Calu3 (cell line): ENCODE measurements at regions not wholly inside any gene's neighbourhood (a gene's known extent, or its start where the extent isn't known, plus 50 kb on each side); places are given as distances from the start of the nearest gene placed in this dataset.
"Not testable (repeated sequence)": the region's sequence is repeated elsewhere in the genome, so short reads cannot be mapped to it uniquely, and the experiment has no call there.

ENCODE experiments used
- BruUV-seq: library from RNA; stranded (reverse); fragments of 400-500 nt; replicated peaks from 2 replicates; lab custom pipeline; 2021; lab: Mats Ljungman, UMichigan
- CTCF ChIA-PET: fragments of 300-600 bp; sonication (Branson Sonifier 250); formaldehyde crosslinking; loops from one replicate; lab custom pipeline; 2022; ENCODE audit warnings: antibody characterized with exemption; lab: Charles Lee
- DNase-seq: peaks from one replicate; pipeline ENCODE4 v3.0.0; 2022
- H3K27ac Mint-ChIP-seq: one replicate; pipeline ENCODE4 v1.8.0; 2022; ENCODE audit warnings: mixed read lengths; ENCODE audit not compliant: unreplicated experiment
- H3K27me3 Mint-ChIP-seq: one replicate; pipeline ENCODE4 v1.8.0; 2022; ENCODE audit warnings: mixed read lengths; ENCODE audit not compliant: unreplicated experiment
- H3K36me3 Mint-ChIP-seq: one replicate; pipeline ENCODE4 v1.8.0; 2022; ENCODE audit warnings: mild to moderate bottlenecking, moderate library complexity, mixed read lengths; ENCODE audit not compliant: insufficient read depth, unreplicated experiment
- H3K4me1 Mint-ChIP-seq: one replicate; pipeline ENCODE4 v1.8.0; 2022; ENCODE audit warnings: mild to moderate bottlenecking, low read depth, mixed read lengths; ENCODE audit not compliant: unreplicated experiment
- H3K4me3 Mint-ChIP-seq: one replicate; pipeline ENCODE4 v1.8.0; 2022; ENCODE audit warnings: mild to moderate bottlenecking, low read depth, moderate library complexity, mixed read lengths; ENCODE audit not compliant: unreplicated experiment
- H3K9me3 Mint-ChIP-seq: one replicate; pipeline ENCODE4 v1.8.0; 2022; ENCODE audit warnings: low read depth, mixed read lengths; ENCODE audit not compliant: unreplicated experiment
- intact Hi-C: fragments of 100-400 bp; cut with micrococcal nuclease; formaldehyde crosslinking; loops from one replicate; pipeline ENCODE4 v1.10.0; 2022; ENCODE audit not compliant: unreplicated experiment
- TF ChIP-seq, protein P1 (sequence below): fragments of 200-600 bp; IDR thresholded peaks from one replicate; pipeline ENCODE4 v1.8.0; 2022; ENCODE audit warnings: antibody characterized with exemption; ENCODE audit not compliant: unreplicated experiment

DNA sequence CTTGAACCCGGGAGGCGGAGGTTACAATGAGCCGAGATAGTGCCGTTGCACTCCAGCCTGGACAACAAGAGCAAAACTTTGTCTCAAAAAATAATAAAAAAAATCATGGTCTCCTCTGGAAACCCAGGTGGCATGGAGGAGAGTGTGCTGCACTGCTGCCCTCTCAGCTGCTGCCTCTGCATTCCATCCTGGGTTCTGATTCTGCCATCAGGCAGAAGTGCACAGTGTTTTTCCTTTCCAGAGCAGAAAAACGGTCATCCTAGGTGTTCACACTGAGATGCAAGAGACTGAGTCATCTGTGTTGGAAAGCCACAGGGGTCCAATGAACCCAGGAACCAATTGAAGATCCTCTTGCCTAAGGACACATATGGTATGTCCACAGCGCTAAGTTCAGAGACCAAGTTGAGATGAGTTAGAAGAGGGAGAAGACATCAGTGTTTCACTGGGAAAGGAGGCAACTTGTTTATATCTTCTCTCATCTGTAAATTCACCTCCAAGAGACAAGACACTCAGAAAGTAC is 88.8 kb upstream of the DMRT1 start:
- no peak overlapping the region for H3K27ac Mint-ChIP-seq

GRCh38 chr9:753734-754133 is 87.8 kb upstream of the DMRT1 start:
- H3K4me3 Mint-ChIP-seq, H3K9me3 Mint-ChIP-seq, H3K27me3 Mint-ChIP-seq, H3K27ac Mint-ChIP-seq, DNase-seq, H3K36me3 Mint-ChIP-seq, BruUV-seq, CTCF ChIA-PET, intact Hi-C loops, H3K4me1 Mint-ChIP-seq: not testable (repeated sequence)

More for the DNA sequence above, 88.8 kb upstream of the DMRT1 start:
- TF ChIP-seq, protein P1, sequence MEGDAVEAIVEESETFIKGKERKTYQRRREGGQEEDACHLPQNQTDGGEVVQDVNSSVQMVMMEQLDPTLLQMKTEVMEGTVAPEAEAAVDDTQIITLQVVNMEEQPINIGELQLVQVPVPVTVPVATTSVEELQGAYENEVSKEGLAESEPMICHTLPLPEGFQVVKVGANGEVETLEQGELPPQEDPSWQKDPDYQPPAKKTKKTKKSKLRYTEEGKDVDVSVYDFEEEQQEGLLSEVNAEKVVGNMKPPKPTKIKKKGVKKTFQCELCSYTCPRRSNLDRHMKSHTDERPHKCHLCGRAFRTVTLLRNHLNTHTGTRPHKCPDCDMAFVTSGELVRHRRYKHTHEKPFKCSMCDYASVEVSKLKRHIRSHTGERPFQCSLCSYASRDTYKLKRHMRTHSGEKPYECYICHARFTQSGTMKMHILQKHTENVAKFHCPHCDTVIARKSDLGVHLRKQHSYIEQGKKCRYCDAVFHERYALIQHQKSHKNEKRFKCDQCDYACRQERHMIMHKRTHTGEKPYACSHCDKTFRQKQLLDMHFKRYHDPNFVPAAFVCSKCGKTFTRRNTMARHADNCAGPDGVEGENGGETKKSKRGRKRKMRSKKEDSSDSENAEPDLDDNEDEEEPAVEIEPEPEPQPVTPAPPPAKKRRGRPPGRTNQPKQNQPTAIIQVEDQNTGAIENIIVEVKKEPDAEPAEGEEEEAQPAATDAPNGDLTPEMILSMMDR, result no peak
- Mint-ChIP-seq H3K9me3 (no peaks in the 10 kb centered on the region), H3K27me3 (no peaks in the 10 kb centered on the region), H3K36me3 (no peaks in the 10 kb centered on the region), H3K4me3 (no peak overlapping the region), H3K4me1 (no peaks in the 10 kb centered on the region)
- no peak for DNase-seq
- CTCF ChIA-PET, result no interaction called here
- no TSS peak for BruUV-seq
- intact Hi-C loops, result no loop called here

DNA sequence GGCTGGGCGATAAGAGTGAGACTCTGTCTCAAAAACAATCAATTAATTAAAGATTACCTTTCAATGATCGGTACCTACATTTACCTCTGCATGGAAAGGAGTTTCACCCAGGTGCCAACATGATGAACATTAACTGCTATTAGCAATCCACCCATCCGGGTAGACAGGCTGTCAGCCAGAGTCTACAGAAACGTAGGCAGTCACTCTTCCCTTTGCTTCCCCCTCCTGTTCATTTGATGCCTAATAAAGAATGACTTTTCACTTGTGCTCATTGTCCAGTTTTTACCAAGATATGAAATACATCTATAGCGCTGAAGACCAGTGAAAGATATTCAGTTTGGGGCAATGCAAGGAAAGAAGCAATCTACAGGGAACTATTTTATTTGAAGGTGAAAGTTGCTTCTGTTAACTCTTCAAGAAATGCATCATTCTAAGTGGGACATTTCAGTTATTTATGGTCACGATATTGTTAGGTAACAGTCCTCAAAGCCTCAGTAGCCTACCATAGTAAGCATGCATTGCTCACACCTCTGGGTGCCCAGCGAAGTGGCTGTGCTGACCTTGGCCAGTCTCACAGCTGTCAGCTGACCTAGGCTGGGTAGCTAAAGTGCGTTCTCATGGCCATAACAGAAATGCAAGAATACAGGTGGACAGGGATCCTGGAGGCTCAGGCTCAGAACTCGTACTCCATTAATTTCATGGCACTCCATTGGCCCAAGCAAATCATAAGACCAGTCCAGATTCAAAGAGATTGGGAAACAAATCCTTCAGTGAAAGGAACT is 87.2 kb upstream of the DMRT1 start:
- TF ChIP-seq, protein P1, result no peak
- Mint-ChIP-seq H3K4me3 (no peak overlapping the region), H3K36me3 (no peaks in the 10 kb centered on the region), H3K9me3 (no peaks in the 10 kb centered on the region), H3K27ac (no peak overlapping the region), H3K27me3 (no peaks in the 10 kb centered on the region), H3K4me1 (no peaks in the 10 kb centered on the region)
- CTCF ChIA-PET, result interaction anchor here (0.6 kb wide), 1 partner anchor 24 kb away, joined by 4 read pairs; no protein-coding TSS in a partner anchor
- intact Hi-C loops, result no loop called here
- BruUV-seq, result no TSS peak
- no peak for DNase-seq

- CTCF ChIA-PET, result no interaction called here
- intact Hi-C loops, result no loop called here
- Mint-ChIP-seq H3K4me3 (no peak overlapping the region), H3K36me3 (no peaks in the 10 kb centered on the region), H3K27me3 (peaks cover 10% of the 10 kb centered on the region), H3K9me3 (no peaks in the 10 kb centered on the region), H3K4me1 (no peaks in the 10 kb centered on the region), H3K27ac (no peak overlapping the region)
- TF ChIP-seq, protein P1, result no peak
- DNase-seq, result no peak
- no TSS peak for BruUV-seq
These were observed 85.8 kb upstream of the DMRT1 start for GRCh38 chr9:755454-756381.
